ENCODE measurements at regions not wholly inside any gene's neighbourhood (a gene's known extent, or its start where the extent isn't known, plus 50 kb on each side); places are given as distances from the start of the nearest gene placed in this dataset.

GRCh38 chr3:17877299-17877698 lies 134.9 kb upstream of the TBC1D5 start:
- Histone ChIP-seq H4K5ac (ENCODE audit: insufficient read length, low read depth, low read length) (no peak overlapping the region), H4K91ac (replicated peaks; ENCODE audit: insufficient read length, low read length) (no peak overlapping the region), H3K4me1 (replicated peaks in 1 of 4; ENCODE audit: control insufficient read depth in 3 of 4, insufficient read depth in 4 of 4, low read length in 3 of 4) (peaks cover 0 to 2% (median 0%) of the 10 kb centered on the region in 4 experiments; a peak in 1 of 7 replicates), H2BK20ac (ENCODE audit: low read length) (no peak overlapping the region), H3K56ac (replicated peaks; ENCODE audit: insufficient read length, low read depth, low read length) (no peak overlapping the region), H3K9me3 (ENCODE audit: insufficient read depth in 2 of 2, low read depth in 1 of 2, low read length in 1 of 2) (no peaks in the 10 kb centered on the region), H3K23me2 (ENCODE audit: low read depth, low read length) (no peaks in the 10 kb centered on the region), H3K4me3 (ENCODE audit: extremely low read depth in 1 of 4, insufficient read depth in 2 of 4, low read depth in 3 of 4, low read length in 4 of 4) (no peak overlapping the region), H3K9ac (replicated peaks in 1 of 4; ENCODE audit: extremely low read depth in 1 of 4, low read depth in 3 of 4, low read length in 3 of 4) (no peak overlapping the region), H2BK120ac (replicated peaks; ENCODE audit: low read depth, low read length) (no peak overlapping the region), H3K4me2 (ENCODE audit: insufficient read depth in 1 of 2, low read depth in 2 of 2, low read length in 2 of 2) (no peak overlapping the region), H2BK12ac (ENCODE audit: low read depth, low read length) (no peak overlapping the region), H3K18ac (ENCODE audit: extremely low read depth, low read length) (no peak overlapping the region), H2AK5ac (ENCODE audit: low read depth, low read length) (no peak overlapping the region), H3K14ac (ENCODE audit: insufficient read length) (no peak overlapping the region), H3K27ac (ENCODE audit: low read depth, low read length) (no peak overlapping the region), H2AFZ (ENCODE audit: low read length) (no peak overlapping the region), H3K79me2 (ENCODE audit: control insufficient read depth in 1 of 2, insufficient read depth in 2 of 2, low read length in 2 of 2) (no peaks in the 10 kb centered on the region; a peak in 1 of 4 replicates), H3K79me1 (ENCODE audit: low read depth, low read length) (no peaks in the 10 kb centered on the region), H2BK15ac (ENCODE audit: low read length) (no peak overlapping the region), H3K36me3 (ENCODE audit: control insufficient read depth in 2 of 4, insufficient read depth in 4 of 4, low read length in 3 of 4) (no peaks in the 10 kb centered on the region), H4K20me1 (replicated peaks in 1 of 2; ENCODE audit: control insufficient read depth in 1 of 2, insufficient read depth in 2 of 2, low read length in 2 of 2) (no peaks in the 10 kb centered on the region), H3K27me3 (replicated peaks in 1 of 4; ENCODE audit: control insufficient read depth in 3 of 4, extremely low read depth in 1 of 4, insufficient read depth in 3 of 4, low read length in 3 of 4) (no peaks in the 10 kb centered on the region), H2BK5ac (ENCODE audit: low read depth, low read length) (no peak overlapping the region), H4K8ac (ENCODE audit: extremely low read depth, insufficient read depth, low read length) (no peak overlapping the region), H3K23ac (ENCODE audit: insufficient read length) (no peak overlapping the region), H3K4ac (replicated peaks; ENCODE audit: insufficient read length, low read depth, low read length) (no peak overlapping the region)
- CTCF ChIA-PET (ENCODE audit: partially characterized antibody) = interaction anchor here (1.2 to 1.4 kb wide), 2 partner anchors 17 to 392 kb away, joined by 4 to 5 read pairs; no protein-coding TSS in a partner anchor
- DNase-seq (ENCODE audit: low read depth in 1 of 2, low spot score in 2 of 2) (no peak), FAIRE-seq (no peak)
- 91% methylated on average over 5 of the region's 5 CpGs; no CpG with 5 or more reads in 1 of the 2 experiments for WGBS, 2 experiments (ENCODE audit: extremely low coverage in 1 of 2, insufficient coverage in 1 of 2, insufficient read length in 1 of 2, insufficient replicate concordance in 2 of 2, low coverage in 1 of 2, low lambda C conversion rate in 2 of 2, missing lambda C conversion rate in 1 of 2)
- TF ChIP-seq E2F6 (IDR thresholded peaks at IDR 0.05) (no peak), RAD21 (IDR thresholded peaks at IDR 0.05 in 1 of 2, conservative IDR thresholded peaks at IDR 0.05 in 1 of 2; ENCODE audit: low read depth in 2 of 2, low read length in 2 of 2) (peak in 1 of 2 experiments; percentile 24; a peak in 1 of 4 replicates), PHF8 (conservative IDR thresholded peaks at IDR 0.05; ENCODE audit: low read depth, low read length) (no peak), CBX8 (IDR thresholded peaks at IDR 0.05; ENCODE audit: borderline replicate concordance, low read depth, low read length) (no peak)
- POLR2A ChIA-PET (ENCODE audit: partially characterized antibody) = interaction anchor here (0.7 kb wide), 1 partner anchor 521 kb away, joined by 3 read pairs; no protein-coding TSS in a partner anchor

Measured in H1 (cell line).